ENCODE measurements at regions not wholly inside any gene's neighbourhood (a gene's known extent, or its start where the extent isn't known, plus 50 kb on each side); places are given as distances from the start of the nearest gene placed in this dataset.

- intact Hi-C loops (cut with micrococcal nuclease), result no loop called here
- peaks cover 0 to 5% (median 0%) of the 10 kb centered on the region in 3 experiments for H3K9me3 ChIP-seq (ENCODE audit: control insufficient read depth in 2 of 3, low read length in 3 of 3)
- no peaks in the 10 kb centered on the region for H3K27me3 ChIP-seq (ENCODE audit: control insufficient read depth in 2 of 2, insufficient read depth in 2 of 2, low read length in 2 of 2)
- H3K36me3 Mint-ChIP-seq, result no peaks in the 10 kb centered on the region
- H3K4me1 ChIP-seq (ENCODE audit: control insufficient read depth in 2 of 2, insufficient read depth in 2 of 2, low read length in 2 of 2), result no peaks in the 10 kb centered on the region
- POLR2A ChIA-PET, result no interaction called here
- H3K9me3 Mint-ChIP-seq, result peaks cover 3 to 46% (median 23%) of the 10 kb centered on the region in 11 donors
- H3K36me3 ChIP-seq (ENCODE audit: control insufficient read depth in 2 of 3, insufficient read depth in 3 of 3, low read length in 3 of 3), result no peaks in the 10 kb centered on the region
- H3K4me3 ChIP-seq (ENCODE audit: low read length), result no peak overlapping the region
- DNase-seq (no peak), ATAC-seq (no peak)
- no peaks in the 10 kb centered on the region for H3K27me3 Mint-ChIP-seq
- CTCF ChIA-PET, result no interaction called here
- H3K4me1 Mint-ChIP-seq, result no peaks in the 10 kb centered on the region
- H3K27ac ChIP-seq (ENCODE audit: low read depth, low read length), result no peak overlapping the region
- H3K27ac Mint-ChIP-seq, result no peak overlapping the region
- no peak overlapping the region for H3K4me3 Mint-ChIP-seq
Measured at GRCh38 chr13:57425531-57425930, 206.0 kb upstream of the PCDH17 start.

DNA sequence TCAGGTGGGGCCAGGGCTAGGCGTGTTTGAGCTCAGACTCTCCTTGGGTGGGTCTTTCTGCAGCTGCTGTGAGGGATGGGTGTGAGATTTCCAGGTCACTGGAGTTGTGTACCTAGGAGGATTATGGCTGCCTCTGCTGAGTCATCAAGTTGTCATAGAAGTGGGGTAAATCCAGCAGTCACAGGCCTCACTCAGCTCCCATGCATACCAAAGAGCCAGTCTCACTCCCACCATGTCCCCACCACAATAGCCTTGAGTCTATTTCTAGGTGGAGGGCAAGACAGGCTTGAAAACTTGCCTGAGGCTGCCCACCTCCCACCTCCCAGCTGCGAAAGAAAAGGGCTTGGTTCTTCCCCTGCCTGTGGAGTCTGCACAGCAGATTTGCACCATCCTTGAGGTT lies 194.0 kb upstream of the PCDH17 start:
- intact Hi-C loops (cut with micrococcal nuclease), result no loop called here
- no peaks in the 10 kb centered on the region for H3K36me3 ChIP-seq (ENCODE audit: control insufficient read depth in 2 of 3, insufficient read depth in 3 of 3, low read length in 3 of 3)
- Mint-ChIP-seq H3K9me3 (peaks cover 3 to 40% (median 18%) of the 10 kb centered on the region in 11 donors), H3K4me1 (no peaks in the 10 kb centered on the region), H3K27me3 (no peaks in the 10 kb centered on the region), H3K4me3 (no peak overlapping the region), H3K36me3 (peaks cover 0 to 4% (median 0%) of the 10 kb centered on the region in 5 donors), H3K27ac (no peak overlapping the region)
- CTCF ChIA-PET, result no interaction called here
- H3K27me3 ChIP-seq (ENCODE audit: control insufficient read depth in 2 of 2, insufficient read depth in 2 of 2, low read length in 2 of 2), result peaks cover 0 to 4% of the 10 kb centered on the region in 2 donors
- POLR2A ChIA-PET, result no interaction called here
- H3K4me1 ChIP-seq (ENCODE audit: control insufficient read depth in 2 of 2, insufficient read depth in 2 of 2, low read length in 2 of 2), result no peaks in the 10 kb centered on the region
- H3K9me3 ChIP-seq (ENCODE audit: control insufficient read depth in 2 of 3, low read length in 3 of 3), result no peaks in the 10 kb centered on the region
- no peak for DNase-seq
- no peak overlapping the region for H3K27ac ChIP-seq (ENCODE audit: low read depth, low read length)
- no peak overlapping the region for H3K4me3 ChIP-seq (ENCODE audit: low read length)
- no peak for ATAC-seq

- H3K36me3 ChIP-seq (ENCODE audit: control insufficient read depth in 2 of 3, insufficient read depth in 3 of 3, low read length in 3 of 3), result no peaks in the 10 kb centered on the region
- intact Hi-C loops (cut with micrococcal nuclease), result no loop called here
- Mint-ChIP-seq H3K4me1 (no peaks in the 10 kb centered on the region), H3K36me3 (peaks cover 0 to 4% (median 0%) of the 10 kb centered on the region in 5 donors), H3K4me3 (no peak overlapping the region), H3K27me3 (no peaks in the 10 kb centered on the region), H3K9me3 (peaks cover 3 to 36% (median 16%) of the 10 kb centered on the region in 11 donors), H3K27ac (no peak overlapping the region)
- no peaks in the 10 kb centered on the region for H3K9me3 ChIP-seq (ENCODE audit: control insufficient read depth in 2 of 3, low read length in 3 of 3)
- POLR2A ChIA-PET, result no interaction called here
- no peak overlapping the region for H3K27ac ChIP-seq (ENCODE audit: low read depth, low read length)
- no peaks in the 10 kb centered on the region for H3K4me1 ChIP-seq (ENCODE audit: control insufficient read depth in 2 of 2, insufficient read depth in 2 of 2, low read length in 2 of 2)
- H3K4me3 ChIP-seq (ENCODE audit: low read length), result no peak overlapping the region
- CTCF ChIA-PET, result no interaction called here
- no peak for DNase-seq
- peaks cover 0 to 4% of the 10 kb centered on the region in 2 donors for H3K27me3 ChIP-seq (ENCODE audit: control insufficient read depth in 2 of 2, insufficient read depth in 2 of 2, low read length in 2 of 2)
- no peak for ATAC-seq
Measured at GRCh38 chr13:57438072-57438471, 193.5 kb upstream of the PCDH17 start.

GRCh38 chr13:57443494-57443893 lies 188.1 kb upstream of the PCDH17 start:
- Mint-ChIP-seq H3K4me3 (no peak overlapping the region), H3K9me3 (peaks cover 0 to 35% (median 3%) of the 10 kb centered on the region in 11 donors), H3K4me1 (no peaks in the 10 kb centered on the region), H3K36me3 (no peaks in the 10 kb centered on the region), H3K27ac (no peak overlapping the region), H3K27me3 (no peaks in the 10 kb centered on the region)
- H3K27me3 ChIP-seq (ENCODE audit: control insufficient read depth in 2 of 2, insufficient read depth in 2 of 2, low read length in 2 of 2), result peaks cover 0 to 4% of the 10 kb centered on the region in 2 donors
- no peaks in the 10 kb centered on the region for H3K36me3 ChIP-seq (ENCODE audit: control insufficient read depth in 2 of 3, insufficient read depth in 3 of 3, low read length in 3 of 3)
- POLR2A ChIA-PET, result no interaction called here
- no peaks in the 10 kb centered on the region for H3K9me3 ChIP-seq (ENCODE audit: control insufficient read depth in 2 of 3, low read length in 3 of 3)
- no peak overlapping the region for H3K27ac ChIP-seq (ENCODE audit: low read depth, low read length)
- no peak for DNase-seq
- H3K4me1 ChIP-seq (ENCODE audit: control insufficient read depth in 2 of 2, insufficient read depth in 2 of 2, low read length in 2 of 2), result no peaks in the 10 kb centered on the region
- intact Hi-C loops (cut with micrococcal nuclease), result no loop called here
- CTCF ChIA-PET, result no interaction called here
- no peak overlapping the region for H3K4me3 ChIP-seq (ENCODE audit: low read length)
- ATAC-seq, result no peak

DNA sequence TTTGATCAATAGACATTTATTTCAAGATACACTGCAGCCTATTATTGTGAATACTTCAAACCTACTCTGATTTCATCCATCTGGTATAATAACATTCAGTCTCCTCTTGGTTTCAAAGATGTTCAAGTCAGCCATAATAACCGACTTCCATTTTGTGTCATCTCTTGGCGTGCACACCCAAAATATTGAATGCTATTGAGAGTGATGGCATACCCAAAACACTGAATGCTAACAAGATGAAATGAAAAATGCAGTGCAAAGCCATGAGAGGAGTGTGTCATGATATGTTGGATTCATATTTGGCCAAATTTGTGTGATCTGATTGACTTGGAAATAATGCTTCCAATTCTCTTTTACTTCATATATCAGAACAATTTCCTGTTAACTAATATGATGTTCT lies 181.2 kb upstream of the PCDH17 start:
- Histone ChIP-seq H3K4me1 (ENCODE audit: control insufficient read depth in 2 of 2, insufficient read depth in 2 of 2, low read length in 2 of 2) (no peaks in the 10 kb centered on the region), H3K27me3 (ENCODE audit: control insufficient read depth in 2 of 2, insufficient read depth in 2 of 2, low read length in 2 of 2) (no peaks in the 10 kb centered on the region), H3K27ac (ENCODE audit: low read depth, low read length) (no peak overlapping the region), H3K4me3 (ENCODE audit: low read length) (no peak overlapping the region), H3K36me3 (ENCODE audit: control insufficient read depth in 2 of 3, insufficient read depth in 3 of 3, low read length in 3 of 3) (no peaks in the 10 kb centered on the region), H3K9me3 (ENCODE audit: control insufficient read depth in 2 of 3, low read length in 3 of 3) (no peaks in the 10 kb centered on the region)
- peaks cover 0 to 18% (median 2%) of the 10 kb centered on the region in 11 donors for H3K9me3 Mint-ChIP-seq
- H3K27ac Mint-ChIP-seq, result no peak overlapping the region
- ChIA-PET CTCF (no interaction called here), POLR2A (no interaction called here)
- H3K4me3 Mint-ChIP-seq, result no peak overlapping the region
- no peaks in the 10 kb centered on the region for H3K4me1 Mint-ChIP-seq
- ATAC-seq, result no peak
- intact Hi-C loops (cut with micrococcal nuclease), result no loop called here
- no peaks in the 10 kb centered on the region for H3K27me3 Mint-ChIP-seq
- DNase-seq, result no peak
- no peaks in the 10 kb centered on the region for H3K36me3 Mint-ChIP-seq

DNA sequence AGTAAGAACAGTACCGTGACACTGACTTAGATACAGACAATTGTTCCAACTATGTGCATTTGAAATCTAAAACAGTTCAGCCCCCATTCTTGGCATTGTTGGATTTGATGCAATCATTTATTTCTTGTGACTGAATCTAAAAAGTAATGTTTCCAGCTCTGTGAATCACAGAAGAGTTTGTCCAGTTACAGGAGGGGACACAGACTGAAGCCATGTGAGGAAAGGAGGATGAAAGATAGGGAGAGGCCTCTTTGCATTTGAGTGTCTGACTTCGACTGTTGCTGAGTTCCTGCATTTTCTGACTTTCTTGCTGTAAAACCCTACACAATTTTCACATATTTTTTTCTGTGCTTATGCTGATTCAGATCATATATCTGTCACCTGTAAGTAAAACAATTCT lies 179.3 kb upstream of the PCDH17 start:
- ChIA-PET POLR2A (no interaction called here), CTCF (no interaction called here)
- ATAC-seq (no peak), DNase-seq (no peak)
- Mint-ChIP-seq H3K9me3 (peaks cover 0 to 26% (median 3%) of the 10 kb centered on the region in 11 donors), H3K4me1 (no peaks in the 10 kb centered on the region), H3K4me3 (no peak overlapping the region), H3K27ac (no peak overlapping the region), H3K27me3 (no peaks in the 10 kb centered on the region), H3K36me3 (no peaks in the 10 kb centered on the region)
- no peak overlapping the region for H3K4me3 ChIP-seq (ENCODE audit: low read length)
- H3K9me3 ChIP-seq (ENCODE audit: control insufficient read depth in 2 of 3, low read length in 3 of 3), result no peaks in the 10 kb centered on the region
- H3K36me3 ChIP-seq (ENCODE audit: control insufficient read depth in 2 of 3, insufficient read depth in 3 of 3, low read length in 3 of 3), result no peaks in the 10 kb centered on the region
- intact Hi-C loops (cut with micrococcal nuclease), result no loop called here
- H3K27ac ChIP-seq (ENCODE audit: low read depth, low read length), result no peak overlapping the region
- no peaks in the 10 kb centered on the region for H3K4me1 ChIP-seq (ENCODE audit: control insufficient read depth in 2 of 2, insufficient read depth in 2 of 2, low read length in 2 of 2)
- H3K27me3 ChIP-seq (ENCODE audit: control insufficient read depth in 2 of 2, insufficient read depth in 2 of 2, low read length in 2 of 2), result no peaks in the 10 kb centered on the region

DNA sequence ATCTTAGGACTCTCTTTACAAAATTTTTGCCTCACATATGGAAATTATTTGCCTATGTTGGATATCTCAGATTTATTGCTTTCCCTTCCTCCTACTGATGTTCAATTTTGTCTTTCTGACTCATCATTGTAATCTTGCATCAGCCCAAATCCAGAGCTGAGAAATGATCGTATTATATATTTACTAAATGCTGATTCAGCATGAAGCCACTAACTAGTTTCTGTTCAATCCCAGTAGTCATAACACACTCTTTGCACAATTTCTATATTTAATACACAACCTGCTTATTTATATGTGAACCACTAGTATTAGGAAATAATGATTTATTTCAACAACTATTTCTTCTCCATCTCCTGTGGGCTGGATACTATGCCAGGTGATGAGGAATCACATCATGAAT lies 161.1 kb upstream of the PCDH17 start:
- DNase-seq (no peak), ATAC-seq (no peak)
- Mint-ChIP-seq H3K36me3 (no peaks in the 10 kb centered on the region), H3K4me1 (no peaks in the 10 kb centered on the region), H3K27ac (no peak overlapping the region), H3K27me3 (no peaks in the 10 kb centered on the region), H3K9me3 (peaks cover 0 to 23% (median 4%) of the 10 kb centered on the region in 11 donors), H3K4me3 (no peak overlapping the region)
- ChIA-PET CTCF (no interaction called here), POLR2A (no interaction called here)
- H3K27me3 ChIP-seq (ENCODE audit: control insufficient read depth in 2 of 2, insufficient read depth in 2 of 2, low read length in 2 of 2), result no peaks in the 10 kb centered on the region
- intact Hi-C loops (cut with micrococcal nuclease), result no loop called here
- no peaks in the 10 kb centered on the region for H3K36me3 ChIP-seq (ENCODE audit: control insufficient read depth in 2 of 3, insufficient read depth in 3 of 3, low read length in 3 of 3)
- H3K4me3 ChIP-seq (ENCODE audit: low read length), result no peak overlapping the region
- H3K27ac ChIP-seq (ENCODE audit: low read depth, low read length), result no peak overlapping the region
- H3K9me3 ChIP-seq (ENCODE audit: control insufficient read depth in 2 of 3, low read length in 3 of 3), result no peaks in the 10 kb centered on the region
- no peaks in the 10 kb centered on the region for H3K4me1 ChIP-seq (ENCODE audit: control insufficient read depth in 2 of 2, insufficient read depth in 2 of 2, low read length in 2 of 2)

Measured in naive thymus-derived CD4-positive, alpha-beta T cell (primary cell).